Activated T-helper 1 cell treated with anti-CD3 and anti-CD28 coated beads, Interleukin-12 subunit alpha, Interleukin-12 subunit beta, Interleukin-2, Interleukin-4 antibody, amounts not matched to agents 30 ng/mL and 10 ng/mL and 1 ng/mL, durations not matched to agents 14 hours and 24 hours and 36 hours (primary cell): ENCODE measurements at regions not wholly inside any gene's neighbourhood (a gene's known extent, or its start where the extent isn't known, plus 50 kb on each side); places are given as distances from the start of the nearest gene placed in this dataset.

Experiments used
- DNase-seq: peaks from one replicate; pipeline ENCODE4 v3.0.0; 2021; ENCODE audit warnings: low spot score
- H3K27ac Mint-ChIP-seq: one replicate; pipeline ENCODE4 v1.8.0; 2021; ENCODE audit warnings: mild to moderate bottlenecking, mixed read lengths
- H3K27me3 Mint-ChIP-seq: one replicate; pipeline ENCODE4 v1.8.0; 2022; ENCODE audit warnings: mild to moderate bottlenecking, moderate library complexity, mixed read lengths; ENCODE audit not compliant: insufficient read depth
- H3K36me3 Mint-ChIP-seq: one replicate; pipeline ENCODE4 v1.8.0; 2021; ENCODE audit warnings: low read depth, mixed read lengths
- H3K4me1 Mint-ChIP-seq: one replicate; pipeline ENCODE4 v1.8.0; 2021; ENCODE audit warnings: low read depth, mixed read lengths
- H3K4me3 Mint-ChIP-seq: one replicate; pipeline ENCODE4 v1.8.0; 2021; ENCODE audit warnings: mild to moderate bottlenecking, moderate library complexity, mixed read lengths
- H3K9me3 Mint-ChIP-seq: one replicate; pipeline ENCODE4 v1.8.0; 2021; ENCODE audit warnings: mixed read lengths
- intact Hi-C: fragments of 100-400 bp; cut with micrococcal nuclease; formaldehyde crosslinking; loops from one replicate; pipeline ENCODE4 v1.15.1; 2024

DNA sequence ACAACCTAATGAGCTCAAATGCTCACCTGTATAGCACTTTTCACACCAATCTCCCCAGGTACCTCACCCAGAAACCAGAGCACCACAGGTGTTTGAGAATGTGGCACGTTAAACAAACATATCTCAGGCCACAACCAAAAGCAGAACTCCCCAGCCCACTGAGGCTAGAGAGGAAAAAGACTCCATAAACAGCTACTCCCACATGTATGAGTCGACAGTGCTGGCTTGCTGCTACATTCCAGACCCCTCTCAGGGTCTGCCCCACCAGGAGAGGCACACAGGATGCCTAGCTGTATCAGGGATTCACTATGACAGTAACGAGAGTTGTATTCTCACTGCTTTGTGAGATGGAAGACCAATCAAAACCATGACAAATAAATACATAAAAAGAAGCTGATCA, 242.6 kb upstream of the ARID1B start:
- H3K9me3 Mint-ChIP-seq = no peaks in the 10 kb centered on the region
- H3K27ac Mint-ChIP-seq = no peak overlapping the region
- no peaks in the 10 kb centered on the region for H3K36me3 Mint-ChIP-seq
- no peaks in the 10 kb centered on the region for H3K4me1 Mint-ChIP-seq
- intact Hi-C loops = no loop called here
- peaks cover 2% of the 10 kb centered on the region for H3K27me3 Mint-ChIP-seq
- no peak overlapping the region for H3K4me3 Mint-ChIP-seq
- no peak for DNase-seq

- intact Hi-C loops = no loop called here
- H3K27ac Mint-ChIP-seq = no peak overlapping the region
- H3K4me3 Mint-ChIP-seq = no peak overlapping the region
- peaks cover 2% of the 10 kb centered on the region for H3K27me3 Mint-ChIP-seq
- H3K36me3 Mint-ChIP-seq = no peaks in the 10 kb centered on the region
- no peak for DNase-seq
- H3K9me3 Mint-ChIP-seq = no peaks in the 10 kb centered on the region
- H3K4me1 Mint-ChIP-seq = no peaks in the 10 kb centered on the region
Observed at GRCh38 chr6:156533872-156534524, 243.2 kb upstream of the ARID1B start.

DNA sequence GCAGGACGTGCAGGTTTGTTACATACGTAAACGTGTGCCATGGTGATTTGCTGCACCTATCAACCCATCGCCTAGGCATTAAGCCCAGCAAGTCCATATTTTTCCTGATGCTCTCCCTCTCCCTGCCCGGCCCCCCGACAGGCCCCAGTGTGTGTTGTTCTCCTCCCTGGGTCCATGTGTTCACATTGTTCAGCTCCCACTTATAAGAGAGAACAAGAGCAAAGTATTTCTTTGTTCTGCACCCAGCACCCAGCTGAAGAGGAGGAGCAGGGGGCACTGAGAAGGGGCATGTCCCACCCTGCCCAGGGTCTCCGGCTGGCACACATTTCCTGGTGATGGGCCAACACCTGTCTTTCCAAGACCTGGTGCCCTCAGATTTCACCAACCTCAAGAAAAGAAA, 251.1 kb upstream of the ARID1B start:
- Mint-ChIP-seq H3K4me1 (no peaks in the 10 kb centered on the region), H3K9me3 (no peaks in the 10 kb centered on the region), H3K36me3 (no peaks in the 10 kb centered on the region), H3K4me3 (no peak overlapping the region), H3K27me3 (no peaks in the 10 kb centered on the region), H3K27ac (no peak overlapping the region)
- DNase-seq = no peak
- intact Hi-C loops = no loop called here

GRCh38 chr6:156525541-156525940, 251.6 kb upstream of the ARID1B start:
- no peak for DNase-seq
- intact Hi-C loops = no loop called here
- Mint-ChIP-seq H3K9me3 (no peaks in the 10 kb centered on the region), H3K27me3 (no peaks in the 10 kb centered on the region), H3K27ac (no peak overlapping the region), H3K36me3 (no peaks in the 10 kb centered on the region), H3K4me1 (no peaks in the 10 kb centered on the region), H3K4me3 (no peak overlapping the region)

GRCh38 chr6:156519940-156520339, 257.2 kb upstream of the ARID1B start:
- no peak for DNase-seq
- Mint-ChIP-seq H3K4me3 (no peak overlapping the region), H3K27ac (no peak overlapping the region), H3K4me1 (no peaks in the 10 kb centered on the region), H3K36me3 (no peaks in the 10 kb centered on the region), H3K27me3 (peaks cover 4% of the 10 kb centered on the region), H3K9me3 (peaks cover 14% of the 10 kb centered on the region)
- intact Hi-C loops = no loop called here

DNA sequence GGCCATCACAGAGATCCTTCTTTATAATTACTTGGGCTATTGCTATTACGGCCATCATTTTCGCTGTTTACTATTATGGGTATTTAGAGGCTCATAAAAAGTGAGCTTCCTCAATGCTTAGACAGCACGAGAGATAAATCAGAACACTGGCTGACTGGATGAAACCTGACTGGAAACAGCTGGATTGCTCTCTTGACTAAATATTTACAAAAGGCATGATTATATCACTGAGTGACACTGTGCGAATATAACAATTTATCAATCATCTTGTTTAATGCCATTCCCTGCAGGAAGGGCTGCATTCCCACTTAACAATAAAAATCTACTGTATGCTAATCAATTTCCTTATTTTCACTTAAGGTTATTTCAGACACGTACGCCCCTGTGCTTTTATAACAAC, 260.1 kb upstream of the ARID1B start:
- no peak for DNase-seq

GRCh38 chr6:156515242-156515641, 261.9 kb upstream of the ARID1B start:
- intact Hi-C loops = no loop called here
- no peak for DNase-seq
- no peak overlapping the region for H3K27ac Mint-ChIP-seq
- H3K4me3 Mint-ChIP-seq = no peak overlapping the region
- no peaks in the 10 kb centered on the region for H3K4me1 Mint-ChIP-seq
- H3K9me3 Mint-ChIP-seq = peaks cover 13% of the 10 kb centered on the region
- H3K27me3 Mint-ChIP-seq = peaks cover 4% of the 10 kb centered on the region
- H3K36me3 Mint-ChIP-seq = no peaks in the 10 kb centered on the region

More for the DNA sequence above, 260.1 kb upstream of the ARID1B start:
- Mint-ChIP-seq H3K36me3 (no peaks in the 10 kb centered on the region), H3K27ac (no peak overlapping the region), H3K27me3 (peaks cover 4% of the 10 kb centered on the region), H3K4me3 (no peak overlapping the region), H3K4me1 (no peaks in the 10 kb centered on the region), H3K9me3 (peaks cover 14% of the 10 kb centered on the region)
- intact Hi-C loops = no loop called here

DNA sequence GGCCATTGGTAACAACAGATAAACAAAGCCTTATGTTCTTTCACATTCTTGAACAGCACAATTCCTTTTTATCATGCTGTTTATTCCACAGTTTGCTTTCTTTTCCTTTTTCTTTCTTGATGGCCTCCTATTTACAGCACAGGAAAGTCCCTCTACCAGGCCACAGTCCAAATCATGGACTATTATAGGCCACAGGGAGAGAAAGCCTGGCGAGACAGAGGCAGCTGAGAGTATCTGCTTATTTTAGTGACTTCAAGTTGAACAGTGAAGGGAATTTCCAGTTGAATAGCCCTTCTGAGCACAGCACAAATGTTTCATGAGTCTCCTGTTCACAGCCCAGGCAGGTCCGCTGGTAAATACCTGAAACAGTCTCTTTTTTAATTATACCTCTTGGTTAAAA, 263.7 kb upstream of the ARID1B start:
- peaks cover 8% of the 10 kb centered on the region for H3K27me3 Mint-ChIP-seq
- H3K9me3 Mint-ChIP-seq = peaks cover 7% of the 10 kb centered on the region
- intact Hi-C loops = no loop called here
- H3K4me3 Mint-ChIP-seq = no peak overlapping the region
- no peak for DNase-seq
- no peaks in the 10 kb centered on the region for H3K36me3 Mint-ChIP-seq
- H3K27ac Mint-ChIP-seq = no peak overlapping the region
- H3K4me1 Mint-ChIP-seq = no peaks in the 10 kb centered on the region

DNA sequence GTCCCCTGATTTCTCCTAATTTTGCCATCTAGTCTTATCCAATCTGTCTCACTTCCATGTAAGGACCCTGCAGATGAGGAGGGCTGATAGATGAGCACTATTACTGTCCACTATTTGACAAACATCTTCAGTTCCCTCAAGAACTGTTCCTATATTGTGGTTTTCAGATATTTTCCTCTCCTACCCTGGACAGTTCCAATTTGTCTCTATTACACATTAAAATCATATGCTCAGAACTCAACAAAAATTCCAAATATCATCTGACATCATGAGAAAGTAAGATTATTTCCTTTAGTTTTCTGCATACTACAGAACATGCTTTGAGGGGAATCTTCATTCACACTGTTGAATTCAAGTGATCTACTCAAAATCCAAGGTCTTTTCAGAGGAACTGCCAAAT, 265.6 kb upstream of the ARID1B start:
- peaks cover 8% of the 10 kb centered on the region for H3K27me3 Mint-ChIP-seq
- no peaks in the 10 kb centered on the region for H3K9me3 Mint-ChIP-seq
- H3K27ac Mint-ChIP-seq = no peak overlapping the region
- intact Hi-C loops = no loop called here
- DNase-seq = no peak
- H3K36me3 Mint-ChIP-seq = no peaks in the 10 kb centered on the region
- H3K4me1 Mint-ChIP-seq = no peaks in the 10 kb centered on the region
- H3K4me3 Mint-ChIP-seq = no peak overlapping the region

- Mint-ChIP-seq H3K27me3 (peaks cover 8% of the 10 kb centered on the region), H3K4me3 (no peak overlapping the region), H3K4me1 (no peaks in the 10 kb centered on the region), H3K27ac (no peak overlapping the region), H3K36me3 (no peaks in the 10 kb centered on the region), H3K9me3 (no peaks in the 10 kb centered on the region)
- intact Hi-C loops = no loop called here
- no peak for DNase-seq
Observed at GRCh38 chr6:156511051-156511450, 266.1 kb upstream of the ARID1B start.

GRCh38 chr6:156510242-156510641, 266.9 kb upstream of the ARID1B start:
- Mint-ChIP-seq H3K36me3 (no peaks in the 10 kb centered on the region), H3K27ac (no peak overlapping the region), H3K9me3 (no peaks in the 10 kb centered on the region), H3K4me3 (no peak overlapping the region), H3K27me3 (peaks cover 4% of the 10 kb centered on the region), H3K4me1 (no peaks in the 10 kb centered on the region)
- intact Hi-C loops = no loop called here
- DNase-seq = no peak

DNA sequence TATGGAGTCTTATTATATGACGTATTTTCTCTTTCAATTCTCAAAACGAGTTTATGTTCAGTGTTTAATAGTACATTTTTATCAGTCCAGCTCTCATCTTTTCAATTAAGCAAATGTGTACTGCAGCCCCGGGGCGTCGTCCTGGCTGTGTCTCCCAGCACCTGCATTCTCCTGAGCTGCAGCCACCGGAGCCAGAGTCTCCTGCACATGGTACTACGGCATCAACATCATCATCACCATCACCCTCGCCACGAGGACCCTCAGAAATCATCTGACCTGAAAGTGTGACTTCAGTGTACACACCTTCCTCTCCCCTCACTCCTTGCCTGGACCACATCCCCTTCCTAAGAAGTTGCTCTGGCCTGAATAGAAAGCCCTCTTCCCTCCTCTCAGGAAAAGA, 267.7 kb upstream of the ARID1B start:
- Mint-ChIP-seq H3K9me3 (no peaks in the 10 kb centered on the region), H3K36me3 (no peaks in the 10 kb centered on the region), H3K27me3 (peaks cover 4% of the 10 kb centered on the region), H3K4me1 (no peaks in the 10 kb centered on the region), H3K4me3 (no peak overlapping the region), H3K27ac (no peak overlapping the region)
- no peak for DNase-seq
- intact Hi-C loops = no loop called here

- Mint-ChIP-seq H3K36me3 (no peaks in the 10 kb centered on the region), H3K9me3 (no peaks in the 10 kb centered on the region), H3K4me1 (no peaks in the 10 kb centered on the region), H3K27ac (no peak overlapping the region), H3K4me3 (no peak overlapping the region), H3K27me3 (peaks cover 4% of the 10 kb centered on the region)
- intact Hi-C loops = no loop called here
- no peak for DNase-seq
Observed at GRCh38 chr6:156508923-156509322, 268.3 kb upstream of the ARID1B start.

DNA sequence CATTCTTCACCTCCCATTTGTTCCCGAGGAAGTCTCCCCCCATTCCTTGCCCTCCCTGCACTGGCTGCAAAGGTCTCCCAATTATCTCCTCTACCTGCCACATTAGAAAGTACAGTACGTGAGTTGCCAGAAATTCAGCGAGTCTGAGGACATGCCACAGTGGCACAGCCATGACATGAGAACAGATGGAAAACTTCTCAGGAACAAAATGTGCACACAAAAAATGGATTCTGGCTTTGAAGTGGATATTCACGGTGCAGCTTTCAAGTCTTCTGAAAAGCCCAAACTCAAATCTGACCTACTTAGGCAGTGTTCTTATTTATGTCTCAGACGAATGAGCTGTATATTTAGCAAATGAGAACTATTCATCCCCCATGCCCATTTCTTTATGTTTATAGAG, 269.1 kb upstream of the ARID1B start:
- H3K9me3 Mint-ChIP-seq = no peaks in the 10 kb centered on the region
- no peaks in the 10 kb centered on the region for H3K36me3 Mint-ChIP-seq
- H3K27ac Mint-ChIP-seq = no peak overlapping the region
- no peak overlapping the region for H3K4me3 Mint-ChIP-seq
- intact Hi-C loops = no loop called here
- no peak for DNase-seq
- no peaks in the 10 kb centered on the region for H3K4me1 Mint-ChIP-seq
- peaks cover 4% of the 10 kb centered on the region for H3K27me3 Mint-ChIP-seq
